ENCODE measurements at regions not wholly inside any gene's neighbourhood (a gene's known extent, or its start where the extent isn't known, plus 50 kb on each side); places are given as distances from the start of the nearest gene placed in this dataset.

DNA sequence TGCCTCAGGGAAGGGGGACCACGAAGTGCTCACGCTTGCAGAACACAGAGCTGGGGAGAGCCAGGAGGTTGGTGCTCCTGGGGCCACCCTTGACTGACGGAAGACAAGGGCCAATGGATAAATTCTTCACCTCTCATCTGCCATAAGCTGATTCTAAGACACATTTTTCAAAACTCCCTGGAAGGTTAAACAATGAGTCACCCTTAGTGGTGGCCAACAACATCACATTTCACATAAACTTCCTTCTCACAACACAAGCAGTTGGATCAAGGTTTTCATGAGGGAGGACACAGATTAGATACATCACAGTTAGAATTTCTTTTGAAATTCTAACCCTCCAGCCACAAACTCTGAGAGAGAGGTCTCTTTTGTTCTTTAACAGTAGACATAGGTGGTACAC, 713.6 kb upstream of the POU3F3 start:
- Histone ChIP-seq H3K4me2 (ENCODE audit: insufficient read depth, low read length) (no peak overlapping the region), H4K20me1 (ENCODE audit: insufficient read depth, low read length) (no peaks in the 10 kb centered on the region), H3K79me2 (ENCODE audit: insufficient read depth, low read length) (no peaks in the 10 kb centered on the region), H3K9ac (ENCODE audit: low read depth, low read length) (no peak overlapping the region), H3K36me3 (ENCODE audit: insufficient read depth, low read length) (no peaks in the 10 kb centered on the region), H3K9me3 (ENCODE audit: insufficient read depth, low read length, severe bottlenecking) (no peaks in the 10 kb centered on the region), H3K27me3 (ENCODE audit: insufficient read depth, low read length, poor library complexity) (no peaks in the 10 kb centered on the region), H3K4me3 (ENCODE audit: low read depth in 1 of 2, low read length in 2 of 2) (no peak overlapping the region), H2AFZ (ENCODE audit: low read depth, low read length) (no peak overlapping the region), H3K4me1 (ENCODE audit: insufficient read depth, low read length) (no peaks in the 10 kb centered on the region), H3K27ac (ENCODE audit: low read length) (no peak overlapping the region)
- TF ChIP-seq EZH2 (IDR thresholded peaks at IDR 0.05; ENCODE audit: borderline replicate concordance, low read depth, low read length, severe bottlenecking) = no peak
- TF ChIP-seq, protein P1, sequence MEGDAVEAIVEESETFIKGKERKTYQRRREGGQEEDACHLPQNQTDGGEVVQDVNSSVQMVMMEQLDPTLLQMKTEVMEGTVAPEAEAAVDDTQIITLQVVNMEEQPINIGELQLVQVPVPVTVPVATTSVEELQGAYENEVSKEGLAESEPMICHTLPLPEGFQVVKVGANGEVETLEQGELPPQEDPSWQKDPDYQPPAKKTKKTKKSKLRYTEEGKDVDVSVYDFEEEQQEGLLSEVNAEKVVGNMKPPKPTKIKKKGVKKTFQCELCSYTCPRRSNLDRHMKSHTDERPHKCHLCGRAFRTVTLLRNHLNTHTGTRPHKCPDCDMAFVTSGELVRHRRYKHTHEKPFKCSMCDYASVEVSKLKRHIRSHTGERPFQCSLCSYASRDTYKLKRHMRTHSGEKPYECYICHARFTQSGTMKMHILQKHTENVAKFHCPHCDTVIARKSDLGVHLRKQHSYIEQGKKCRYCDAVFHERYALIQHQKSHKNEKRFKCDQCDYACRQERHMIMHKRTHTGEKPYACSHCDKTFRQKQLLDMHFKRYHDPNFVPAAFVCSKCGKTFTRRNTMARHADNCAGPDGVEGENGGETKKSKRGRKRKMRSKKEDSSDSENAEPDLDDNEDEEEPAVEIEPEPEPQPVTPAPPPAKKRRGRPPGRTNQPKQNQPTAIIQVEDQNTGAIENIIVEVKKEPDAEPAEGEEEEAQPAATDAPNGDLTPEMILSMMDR (IDR thresholded peaks at IDR 0.05; ENCODE audit: borderline replicate concordance, extremely low read depth, low read length, poor library complexity, severe bottlenecking) = no peak
- no peak for DNase-seq
- no peak for ATAC-seq (ENCODE audit: insufficient read depth, low read depth)

DNA sequence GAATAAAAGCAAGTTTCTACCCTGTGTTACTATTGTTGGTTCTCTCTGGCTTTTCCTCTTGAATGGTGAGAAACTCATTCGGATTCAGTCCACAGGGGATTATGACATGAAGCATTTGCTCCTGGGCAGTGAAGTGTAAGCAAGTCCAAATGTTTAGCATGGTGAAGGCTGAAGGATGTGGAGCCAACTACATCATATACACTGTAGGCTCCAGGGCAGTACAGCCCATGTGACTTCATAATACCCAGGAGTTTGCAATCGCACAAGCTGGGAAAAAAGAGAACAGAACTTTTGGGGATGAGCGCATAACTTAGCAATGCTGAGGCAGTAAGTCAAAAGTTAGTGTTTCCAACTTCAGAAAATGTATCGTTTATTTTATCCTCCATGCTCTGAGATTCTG, 695.7 kb upstream of the POU3F3 start:
- Histone ChIP-seq H3K27ac (ENCODE audit: low read length) (no peak overlapping the region), H3K36me3 (ENCODE audit: insufficient read depth, low read length) (no peaks in the 10 kb centered on the region), H3K4me3 (ENCODE audit: low read depth in 1 of 2, low read length in 2 of 2) (no peak overlapping the region), H3K9ac (ENCODE audit: low read depth, low read length) (no peak overlapping the region), H3K4me2 (ENCODE audit: insufficient read depth, low read length) (no peak overlapping the region), H3K4me1 (ENCODE audit: insufficient read depth, low read length) (no peaks in the 10 kb centered on the region), H3K27me3 (ENCODE audit: insufficient read depth, low read length, poor library complexity) (no peaks in the 10 kb centered on the region), H3K79me2 (ENCODE audit: insufficient read depth, low read length) (no peaks in the 10 kb centered on the region), H4K20me1 (ENCODE audit: insufficient read depth, low read length) (no peaks in the 10 kb centered on the region), H2AFZ (ENCODE audit: low read depth, low read length) (no peak overlapping the region), H3K9me3 (ENCODE audit: insufficient read depth, low read length, severe bottlenecking) (no peaks in the 10 kb centered on the region)
- DNase-seq (no peak), ATAC-seq (ENCODE audit: insufficient read depth, low read depth) (no peak)
- TF ChIP-seq, protein P1 (IDR thresholded peaks at IDR 0.05; ENCODE audit: borderline replicate concordance, extremely low read depth, low read length, poor library complexity, severe bottlenecking) = no peak
- no peak for TF ChIP-seq EZH2 (IDR thresholded peaks at IDR 0.05; ENCODE audit: borderline replicate concordance, low read depth, low read length, severe bottlenecking)

DNA sequence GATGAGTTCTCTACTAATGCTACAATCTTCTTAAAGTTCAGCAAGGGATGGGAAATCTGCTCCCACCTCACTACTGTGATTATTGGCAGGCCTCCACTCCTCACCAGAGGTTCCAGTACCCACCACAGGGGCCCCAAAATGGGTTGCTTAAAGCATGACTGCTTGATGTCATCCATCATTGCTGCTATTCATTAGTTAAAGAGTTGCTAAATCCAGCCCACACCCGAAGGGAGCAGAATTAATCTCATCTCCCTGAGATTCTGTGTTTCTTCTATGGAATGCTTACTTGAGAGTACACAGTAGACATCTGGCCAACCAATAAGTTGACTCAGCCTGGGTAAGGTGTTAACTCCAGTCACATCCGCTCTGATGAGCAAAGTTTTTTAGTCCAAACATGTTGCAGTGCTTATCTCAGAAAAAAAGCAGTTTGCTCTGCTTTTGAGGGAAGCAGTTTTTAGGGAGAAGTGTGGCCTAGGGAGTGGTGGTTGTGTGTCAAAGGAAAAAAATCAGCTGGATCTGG, 690.2 kb upstream of the POU3F3 start:
- DNase-seq (no peak), ATAC-seq (ENCODE audit: insufficient read depth, low read depth) (no peak)
- Histone ChIP-seq H3K27ac (ENCODE audit: low read length) (no peak overlapping the region), H3K36me3 (ENCODE audit: insufficient read depth, low read length) (no peaks in the 10 kb centered on the region), H3K9ac (ENCODE audit: low read depth, low read length) (no peak overlapping the region), H3K4me2 (ENCODE audit: insufficient read depth, low read length) (no peak overlapping the region), H3K4me1 (ENCODE audit: insufficient read depth, low read length) (no peaks in the 10 kb centered on the region), H3K4me3 (ENCODE audit: low read depth in 1 of 2, low read length in 2 of 2) (no peak overlapping the region), H4K20me1 (ENCODE audit: insufficient read depth, low read length) (no peaks in the 10 kb centered on the region), H2AFZ (ENCODE audit: low read depth, low read length) (no peak overlapping the region), H3K27me3 (ENCODE audit: insufficient read depth, low read length, poor library complexity) (no peaks in the 10 kb centered on the region), H3K9me3 (ENCODE audit: insufficient read depth, low read length, severe bottlenecking) (no peaks in the 10 kb centered on the region), H3K79me2 (ENCODE audit: insufficient read depth, low read length) (no peaks in the 10 kb centered on the region)
- TF ChIP-seq, protein P1 (IDR thresholded peaks at IDR 0.05; ENCODE audit: borderline replicate concordance, extremely low read depth, low read length, poor library complexity, severe bottlenecking) = no peak
- TF ChIP-seq EZH2 (IDR thresholded peaks at IDR 0.05; ENCODE audit: borderline replicate concordance, low read depth, low read length, severe bottlenecking) = no peak
